Panc1 (cell line): ENCODE measurements at regions not wholly inside any gene's neighbourhood (a gene's known extent, or its start where the extent isn't known, plus 50 kb on each side); places are given as distances from the start of the nearest gene placed in this dataset.

ENCODE experiments used
- ATAC-seq: fragments of 200-7000 bp; cut with Tn5 transposase; 2 replicates; pipeline ENCODE4 v1.9.1; 2020; ENCODE audit warnings: mild to moderate bottlenecking, moderate library complexity
- BruUV-seq: library from RNA; stranded (reverse); fragments of 400-500 nt; replicated peaks from 2 replicates; lab custom pipeline; 2021; lab: Mats Ljungman, UMichigan
- CTCF ChIA-PET: fragments of 300-600 bp; sonication (Branson Sonifier 250); formaldehyde crosslinking; loops from one replicate; lab custom pipeline; 2022; ENCODE audit warnings: antibody characterized with exemption; lab: Charles Lee
- POLR2A ChIA-PET: fragments of 300-600 bp; sonication (Branson Sonifier 250); formaldehyde crosslinking; loops from one replicate; lab custom pipeline; 2022; ENCODE audit warnings: antibody characterized with exemption; lab: Charles Lee
- DNase-seq: peaks from one replicate; pipeline ENCODE4 v3.0.0-alpha.2; 2010; ENCODE audit warnings: low read depth, low spot score
- H3K27ac ChIP-seq: 2 replicates; pipeline ENCODE4 v1.5.1; 2011; ENCODE audit warnings: mild to moderate bottlenecking, low read length, inconsistent platforms
- H3K27me3 ChIP-seq: fragments of 200-500 bp; sonication (Bioruptor generic); 2 replicates; pipeline ENCODE4 v1.6.0; 2014; ENCODE audit warnings: low read length, inconsistent platforms; ENCODE audit not compliant: control insufficient read depth, insufficient read depth
- H3K36me3 ChIP-seq: fragments of 200-500 bp; sonication (Bioruptor generic); 2 replicates; pipeline ENCODE4 v1.5.1; 2014; ENCODE audit warnings: inconsistent platforms, mild to moderate bottlenecking, low read length, moderate library complexity; ENCODE audit not compliant: control insufficient read depth, insufficient read depth
- H3K4me1 ChIP-seq: 2 replicates; pipeline ENCODE4 v1.5.1; 2011; ENCODE audit warnings: inconsistent platforms, mild to moderate bottlenecking, low read length, moderate library complexity; ENCODE audit not compliant: control insufficient read depth, insufficient read depth
- H3K4me3 ChIP-seq, 2 experiments: 2 replicates each; pipeline ENCODE4 v1.5.1; 2011 to 2012; ENCODE audit warnings: low read depth in 2 of 2, low read length in 2 of 2, mild to moderate bottlenecking in 2 of 2, inconsistent platforms in 1 of 2, moderate library complexity in 1 of 2
- H3K9me3 ChIP-seq: fragments of 200-500 bp; sonication (Bioruptor generic); 2 replicates; pipeline ENCODE4 v1.5.1; 2014; ENCODE audit warnings: low read depth, mild to moderate bottlenecking, inconsistent platforms, low read length, moderate library complexity; ENCODE audit not compliant: control insufficient read depth, insufficient read depth
- POLR2AphosphoS5 ChIP-seq: IDR thresholded peaks from 2 replicates; pipeline ENCODE4 v1.6.1; 2012; ENCODE audit warnings: mild to moderate bottlenecking, low read depth, low read length, moderate library complexity
- SIN3A ChIP-seq: IDR thresholded peaks from 2 replicates; pipeline ENCODE4 v1.6.1; 2012; ENCODE audit warnings: low read depth, mild to moderate bottlenecking, low read length, moderate library complexity, borderline replicate concordance; ENCODE audit not compliant: insufficient read depth
- TCF7L2 ChIP-seq: IDR thresholded peaks from 2 replicates; pipeline ENCODE4 v1.6.1; 2011; ENCODE audit warnings: mild to moderate bottlenecking, low read depth, low read length, inconsistent platforms
- in situ Hi-C: cut with HindIII; loops from 2 replicates; pipeline ENCODE4 v1.10.0; 2016; ENCODE audit warnings: low sequenced_read_pairs, low pct_unique_long_range_greater_than_20kb
- intact Hi-C: fragments of 100-400 bp; cut with micrococcal nuclease; formaldehyde crosslinking; loops from one replicate; pipeline ENCODE4 v1.10.0; 2022; ENCODE audit not compliant: unreplicated experiment
- TF ChIP-seq, protein P1 (sequence below), 2 experiments: IDR thresholded peaks; 2 replicates each; pipeline ENCODE4 v1.6.1; 2011 to 2012; ENCODE audit warnings: low read depth in 2 of 2, control low read depth in 1 of 2, low read length in 1 of 2, mild to moderate bottlenecking in 1 of 2, moderate library complexity in 1 of 2; ENCODE audit not compliant: insufficient read depth in 1 of 2
- TF ChIP-seq, protein P2 (sequence below): fragments of 450-650 bp; IDR thresholded peaks from 2 replicates; pipeline ENCODE4 v1.5.1; 2017; ENCODE audit warnings: mild to moderate bottlenecking

DNA sequence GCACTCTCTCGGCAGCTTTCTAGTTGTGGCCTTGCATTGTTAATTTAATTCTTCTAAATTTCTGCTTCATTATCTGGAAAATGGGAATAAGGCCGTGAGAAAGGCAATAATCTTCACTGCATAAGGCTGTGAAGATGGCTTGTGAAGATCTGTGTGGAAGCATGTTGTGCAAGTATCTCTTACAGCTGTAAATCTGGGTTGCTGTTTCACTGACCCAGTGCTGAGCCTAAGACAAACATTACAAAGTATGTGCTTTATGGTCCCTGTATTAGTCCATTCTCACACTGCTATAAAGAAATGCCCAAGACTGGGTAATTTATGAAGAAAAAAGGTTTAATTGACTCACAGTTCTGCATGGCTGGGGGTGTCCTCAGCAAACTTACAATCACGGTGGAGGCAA, 101.0 kb upstream of the PTPRR start:
- in situ Hi-C loops (no loop called here), intact Hi-C loops (no loop called here)
- CTCF ChIA-PET = no interaction called here
- Histone ChIP-seq H3K4me1 (no peaks in the 10 kb centered on the region), H3K9me3 (no peaks in the 10 kb centered on the region), H3K27me3 (no peaks in the 10 kb centered on the region), H3K36me3 (no peaks in the 10 kb centered on the region), H3K4me3 (no peak overlapping the region), H3K27ac (no peak overlapping the region)
- DNase-seq (no peak), ATAC-seq (no peak)
- TF ChIP-seq, protein P1, sequence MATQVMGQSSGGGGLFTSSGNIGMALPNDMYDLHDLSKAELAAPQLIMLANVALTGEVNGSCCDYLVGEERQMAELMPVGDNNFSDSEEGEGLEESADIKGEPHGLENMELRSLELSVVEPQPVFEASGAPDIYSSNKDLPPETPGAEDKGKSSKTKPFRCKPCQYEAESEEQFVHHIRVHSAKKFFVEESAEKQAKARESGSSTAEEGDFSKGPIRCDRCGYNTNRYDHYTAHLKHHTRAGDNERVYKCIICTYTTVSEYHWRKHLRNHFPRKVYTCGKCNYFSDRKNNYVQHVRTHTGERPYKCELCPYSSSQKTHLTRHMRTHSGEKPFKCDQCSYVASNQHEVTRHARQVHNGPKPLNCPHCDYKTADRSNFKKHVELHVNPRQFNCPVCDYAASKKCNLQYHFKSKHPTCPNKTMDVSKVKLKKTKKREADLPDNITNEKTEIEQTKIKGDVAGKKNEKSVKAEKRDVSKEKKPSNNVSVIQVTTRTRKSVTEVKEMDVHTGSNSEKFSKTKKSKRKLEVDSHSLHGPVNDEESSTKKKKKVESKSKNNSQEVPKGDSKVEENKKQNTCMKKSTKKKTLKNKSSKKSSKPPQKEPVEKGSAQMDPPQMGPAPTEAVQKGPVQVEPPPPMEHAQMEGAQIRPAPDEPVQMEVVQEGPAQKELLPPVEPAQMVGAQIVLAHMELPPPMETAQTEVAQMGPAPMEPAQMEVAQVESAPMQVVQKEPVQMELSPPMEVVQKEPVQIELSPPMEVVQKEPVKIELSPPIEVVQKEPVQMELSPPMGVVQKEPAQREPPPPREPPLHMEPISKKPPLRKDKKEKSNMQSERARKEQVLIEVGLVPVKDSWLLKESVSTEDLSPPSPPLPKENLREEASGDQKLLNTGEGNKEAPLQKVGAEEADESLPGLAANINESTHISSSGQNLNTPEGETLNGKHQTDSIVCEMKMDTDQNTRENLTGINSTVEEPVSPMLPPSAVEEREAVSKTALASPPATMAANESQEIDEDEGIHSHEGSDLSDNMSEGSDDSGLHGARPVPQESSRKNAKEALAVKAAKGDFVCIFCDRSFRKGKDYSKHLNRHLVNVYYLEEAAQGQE (IDR thresholded peaks at IDR 0.05; ENCODE audit: insufficient read depth in 1 of 2, low read depth in 2 of 2, low read length in 1 of 2) = no peak
- TF ChIP-seq POLR2AphosphoS5 (no peak), TCF7L2 (no peak)
- TF ChIP-seq, protein P2, sequence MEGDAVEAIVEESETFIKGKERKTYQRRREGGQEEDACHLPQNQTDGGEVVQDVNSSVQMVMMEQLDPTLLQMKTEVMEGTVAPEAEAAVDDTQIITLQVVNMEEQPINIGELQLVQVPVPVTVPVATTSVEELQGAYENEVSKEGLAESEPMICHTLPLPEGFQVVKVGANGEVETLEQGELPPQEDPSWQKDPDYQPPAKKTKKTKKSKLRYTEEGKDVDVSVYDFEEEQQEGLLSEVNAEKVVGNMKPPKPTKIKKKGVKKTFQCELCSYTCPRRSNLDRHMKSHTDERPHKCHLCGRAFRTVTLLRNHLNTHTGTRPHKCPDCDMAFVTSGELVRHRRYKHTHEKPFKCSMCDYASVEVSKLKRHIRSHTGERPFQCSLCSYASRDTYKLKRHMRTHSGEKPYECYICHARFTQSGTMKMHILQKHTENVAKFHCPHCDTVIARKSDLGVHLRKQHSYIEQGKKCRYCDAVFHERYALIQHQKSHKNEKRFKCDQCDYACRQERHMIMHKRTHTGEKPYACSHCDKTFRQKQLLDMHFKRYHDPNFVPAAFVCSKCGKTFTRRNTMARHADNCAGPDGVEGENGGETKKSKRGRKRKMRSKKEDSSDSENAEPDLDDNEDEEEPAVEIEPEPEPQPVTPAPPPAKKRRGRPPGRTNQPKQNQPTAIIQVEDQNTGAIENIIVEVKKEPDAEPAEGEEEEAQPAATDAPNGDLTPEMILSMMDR = no peak
- POLR2A ChIA-PET = no interaction called here
- no TSS peak for BruUV-seq

DNA sequence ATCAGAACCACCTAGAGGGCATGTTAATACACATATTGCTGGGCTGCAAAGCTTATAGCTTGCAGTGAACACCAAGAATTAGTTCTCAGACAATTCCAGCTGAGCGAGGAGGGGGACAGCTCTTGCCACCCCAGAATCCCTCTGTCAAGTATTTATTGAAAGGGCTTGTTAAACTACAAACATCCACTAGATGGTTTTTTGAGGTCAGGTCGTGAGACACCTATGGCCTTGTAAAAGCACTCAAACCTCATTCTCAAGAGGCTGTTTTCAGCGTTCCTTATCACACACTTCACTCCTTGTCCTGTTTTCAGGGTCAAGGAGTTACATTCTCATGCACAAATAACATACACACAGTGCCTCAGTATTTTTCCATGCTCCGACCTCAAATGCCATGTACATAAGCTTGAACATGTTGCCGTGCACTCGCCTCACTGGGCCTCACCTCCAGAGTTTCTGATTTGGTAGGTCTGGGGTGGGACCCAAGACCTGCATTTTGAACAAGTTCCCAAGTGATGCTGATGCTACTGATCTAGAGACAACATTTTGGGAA, 98.8 kb upstream of the PTPRR start:
- Histone ChIP-seq H3K36me3 (no peaks in the 10 kb centered on the region), H3K4me3 (no peak overlapping the region), H3K27ac (no peak overlapping the region), H3K27me3 (no peaks in the 10 kb centered on the region), H3K9me3 (no peaks in the 10 kb centered on the region), H3K4me1 (no peaks in the 10 kb centered on the region)
- BruUV-seq = no TSS peak
- CTCF ChIA-PET = interaction anchor here (0.5 kb wide), 1 partner anchor 290 kb away, joined by 3 read pairs; no protein-coding TSS in a partner anchor
- DNase-seq (no peak), ATAC-seq (no peak)
- POLR2A ChIA-PET = no interaction called here
- intact Hi-C loops (no loop called here), in situ Hi-C loops (no loop called here)
- TF ChIP-seq SIN3A (no peak), POLR2AphosphoS5 (no peak), TCF7L2 (no peak)
- TF ChIP-seq, protein P2 = no peak
- TF ChIP-seq, protein P1 (IDR thresholded peaks at IDR 0.05; ENCODE audit: insufficient read depth in 1 of 2, low read depth in 2 of 2, low read length in 1 of 2) = no peak
